C4-2B (cell line): ENCODE measurements at regions not wholly inside any gene's neighbourhood (a gene's known extent, or its start where the extent isn't known, plus 50 kb on each side); places are given as distances from the start of the nearest gene placed in this dataset.

Experiments
- ZFX ChIP-seq: fragments of 450-650 bp; IDR thresholded peaks from 2 replicates; pipeline ENCODE4 v1.6.1; 2017
- TF ChIP-seq, protein P1 (sequence below): fragments of 450-650 bp; conservative IDR thresholded peaks from 2 replicates; pipeline ENCODE4 v1.5.1; 2017; ENCODE audit warnings: mild to moderate bottlenecking

DNA sequence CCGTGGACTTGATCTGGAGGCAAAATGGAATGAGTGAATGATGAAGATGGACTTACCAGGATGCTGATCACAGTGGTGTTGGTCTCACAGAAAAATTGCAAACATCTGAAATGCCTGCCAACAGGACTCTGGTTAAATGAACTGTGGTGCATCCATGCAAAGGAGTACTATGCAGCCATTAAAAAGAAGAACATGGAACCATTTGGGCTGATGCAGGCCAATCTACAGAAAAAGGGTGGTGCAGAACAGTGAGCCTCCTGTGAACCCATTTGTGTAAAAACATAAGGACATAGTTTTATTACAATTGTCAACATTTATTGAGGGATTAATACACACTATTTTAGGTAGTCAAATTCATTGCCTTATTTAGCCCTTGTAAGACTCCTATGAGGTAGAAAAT is 111.9 kb downstream of the MN1 start:
- TF ChIP-seq, protein P1, sequence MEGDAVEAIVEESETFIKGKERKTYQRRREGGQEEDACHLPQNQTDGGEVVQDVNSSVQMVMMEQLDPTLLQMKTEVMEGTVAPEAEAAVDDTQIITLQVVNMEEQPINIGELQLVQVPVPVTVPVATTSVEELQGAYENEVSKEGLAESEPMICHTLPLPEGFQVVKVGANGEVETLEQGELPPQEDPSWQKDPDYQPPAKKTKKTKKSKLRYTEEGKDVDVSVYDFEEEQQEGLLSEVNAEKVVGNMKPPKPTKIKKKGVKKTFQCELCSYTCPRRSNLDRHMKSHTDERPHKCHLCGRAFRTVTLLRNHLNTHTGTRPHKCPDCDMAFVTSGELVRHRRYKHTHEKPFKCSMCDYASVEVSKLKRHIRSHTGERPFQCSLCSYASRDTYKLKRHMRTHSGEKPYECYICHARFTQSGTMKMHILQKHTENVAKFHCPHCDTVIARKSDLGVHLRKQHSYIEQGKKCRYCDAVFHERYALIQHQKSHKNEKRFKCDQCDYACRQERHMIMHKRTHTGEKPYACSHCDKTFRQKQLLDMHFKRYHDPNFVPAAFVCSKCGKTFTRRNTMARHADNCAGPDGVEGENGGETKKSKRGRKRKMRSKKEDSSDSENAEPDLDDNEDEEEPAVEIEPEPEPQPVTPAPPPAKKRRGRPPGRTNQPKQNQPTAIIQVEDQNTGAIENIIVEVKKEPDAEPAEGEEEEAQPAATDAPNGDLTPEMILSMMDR: no peak
- no peak for TF ChIP-seq ZFX
